HG03558 (cell line): ENCODE measurements at regions not wholly inside any gene's neighbourhood (a gene's known extent, or its start where the extent isn't known, plus 50 kb on each side); places are given as distances from the start of the nearest gene placed in this dataset.
"Not testable (repeated sequence)": the region's sequence is repeated elsewhere in the genome, so short reads cannot be mapped to it uniquely, and the experiment has no call there.

Experiments
- ATAC-seq: cut with Tn5 transposase; IDR thresholded peaks from one replicate; pipeline ENCODE4 v1.9.1; 2021; ENCODE audit warnings: moderate number of reproducible peaks; ENCODE audit not compliant: unreplicated experiment; ENCODE audit errors: extremely low read depth

DNA sequence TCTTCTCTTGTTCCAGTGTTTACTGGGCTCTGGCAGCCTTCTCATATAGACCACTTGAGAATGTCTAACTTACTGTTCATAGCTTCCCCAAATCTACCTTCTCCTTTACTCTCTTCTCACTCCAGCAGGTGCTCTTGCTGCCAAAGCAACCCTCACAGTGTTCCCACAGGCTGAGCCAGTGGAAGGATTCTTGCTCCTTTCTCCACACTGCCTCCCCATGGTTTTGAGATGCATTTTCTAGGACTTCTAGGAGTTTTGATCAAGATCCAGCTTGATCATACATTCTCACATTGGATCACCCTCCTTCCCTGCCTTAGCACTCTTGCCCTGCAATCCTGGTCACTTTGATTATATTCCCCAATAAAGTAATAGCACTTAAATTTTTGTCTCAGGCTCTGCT, 230.8 kb downstream of the TMEM47 start:
- no peak for ATAC-seq

- ATAC-seq = no peak
Measured at GRCh38 chrX:34406580-34406979, 250.5 kb downstream of the TMEM47 start.

- no peak for ATAC-seq
Measured at GRCh38 chrX:34404386-34405070, 252.6 kb downstream of the TMEM47 start.

DNA sequence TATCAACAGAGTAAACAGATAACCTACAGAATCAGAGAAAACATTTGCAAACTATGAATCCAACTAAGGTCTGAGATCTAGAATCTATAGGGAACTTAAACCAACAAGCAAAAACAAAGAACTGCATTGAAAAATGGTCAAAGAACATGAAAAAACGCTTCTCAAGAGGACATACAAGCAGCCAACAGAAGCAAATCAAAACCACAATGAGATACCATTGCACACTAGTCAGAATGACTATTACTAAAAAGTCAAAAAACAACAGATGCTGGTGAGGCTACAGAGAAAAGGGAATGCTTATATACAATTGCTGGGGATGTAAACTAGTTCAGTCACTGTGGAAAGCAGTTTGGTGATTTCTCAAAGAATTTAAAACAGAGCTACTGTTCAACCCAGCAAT, 255.7 kb downstream of the TMEM47 start:
- no peak for ATAC-seq

GRCh38 chrX:34382416-34382815, 250.3 kb upstream of the FAM47A start:
- no peak for ATAC-seq

GRCh38 chrX:34381241-34381640, 249.1 kb upstream of the FAM47A start:
- no peak for ATAC-seq

DNA sequence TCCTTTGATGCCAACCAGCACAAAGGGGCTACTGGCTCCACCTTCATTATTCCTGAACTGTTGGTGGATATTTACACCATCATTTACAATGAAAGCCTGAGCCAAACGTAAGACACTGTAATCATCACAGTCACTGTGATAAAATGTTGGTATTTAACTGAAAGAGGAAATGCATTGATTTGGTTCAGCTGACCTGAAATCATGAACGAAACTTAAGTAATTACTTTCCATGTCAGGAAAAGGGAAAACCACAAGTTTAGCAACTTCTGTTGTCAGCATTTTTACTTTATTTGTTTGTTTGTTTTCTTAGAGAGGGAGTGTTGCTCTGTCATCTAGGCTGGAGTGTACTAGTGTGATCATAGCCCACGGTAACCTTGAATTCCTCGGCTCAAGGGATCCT, 247.8 kb upstream of the FAM47A start:
- ATAC-seq = no peak

DNA sequence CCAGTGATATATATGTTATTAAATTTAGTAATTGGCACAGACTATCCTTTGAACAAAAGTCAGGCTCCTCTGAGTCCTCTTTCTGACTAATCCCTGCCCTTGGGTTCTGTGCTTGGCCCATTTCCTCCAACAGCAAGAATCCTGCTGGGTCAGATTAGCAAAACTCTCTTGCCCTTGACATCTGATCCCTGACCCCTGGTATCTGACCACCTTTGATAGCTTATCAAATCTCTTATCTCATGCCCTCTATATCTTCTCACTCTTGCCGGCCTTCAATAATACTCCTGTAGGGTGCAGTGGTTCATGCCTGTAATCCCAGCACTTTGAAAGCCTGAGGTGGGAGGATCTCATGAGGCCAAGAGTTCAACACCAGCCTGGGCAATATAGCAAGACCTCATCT, 245.5 kb upstream of the FAM47A start:
- no peak for ATAC-seq

DNA sequence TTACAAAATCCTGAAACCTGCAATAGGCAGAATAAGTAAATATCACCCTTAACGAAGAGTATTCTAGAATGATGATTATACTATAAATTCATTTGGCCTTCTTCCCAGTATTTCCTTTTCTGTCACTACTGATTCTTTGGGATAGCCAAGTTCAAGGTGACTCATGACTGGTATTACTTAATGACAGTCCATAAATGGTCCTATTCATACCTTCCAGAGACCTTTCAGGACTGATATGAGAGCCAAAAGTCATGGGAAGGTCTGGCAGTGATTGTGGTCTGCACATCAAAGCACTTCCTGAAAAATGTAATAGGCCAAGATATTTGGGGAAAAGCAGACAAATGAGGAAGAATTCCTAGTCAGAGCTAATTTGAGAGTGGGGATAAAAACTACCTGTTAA, 239.6 kb upstream of the FAM47A start:
- ATAC-seq = no peak

DNA sequence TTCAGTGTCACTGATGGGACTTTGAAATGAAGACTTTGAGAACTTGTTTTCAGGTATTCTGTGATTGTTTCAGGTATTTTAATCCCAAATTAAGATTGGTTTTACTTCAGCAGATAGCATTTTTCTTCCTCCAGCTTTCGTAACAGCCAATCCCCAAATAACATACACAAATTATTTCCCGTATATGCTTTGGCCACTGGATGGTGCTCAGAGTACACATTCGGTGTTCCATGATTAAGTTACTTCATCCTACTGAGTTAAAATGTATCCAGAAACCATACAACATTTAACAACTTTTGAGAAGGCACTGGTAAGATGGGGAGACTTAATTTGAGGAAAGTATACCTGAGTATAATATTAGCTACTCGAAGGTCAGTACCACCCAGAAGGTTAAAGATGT, 233.4 kb upstream of the FAM47A start:
- no peak for ATAC-seq

DNA sequence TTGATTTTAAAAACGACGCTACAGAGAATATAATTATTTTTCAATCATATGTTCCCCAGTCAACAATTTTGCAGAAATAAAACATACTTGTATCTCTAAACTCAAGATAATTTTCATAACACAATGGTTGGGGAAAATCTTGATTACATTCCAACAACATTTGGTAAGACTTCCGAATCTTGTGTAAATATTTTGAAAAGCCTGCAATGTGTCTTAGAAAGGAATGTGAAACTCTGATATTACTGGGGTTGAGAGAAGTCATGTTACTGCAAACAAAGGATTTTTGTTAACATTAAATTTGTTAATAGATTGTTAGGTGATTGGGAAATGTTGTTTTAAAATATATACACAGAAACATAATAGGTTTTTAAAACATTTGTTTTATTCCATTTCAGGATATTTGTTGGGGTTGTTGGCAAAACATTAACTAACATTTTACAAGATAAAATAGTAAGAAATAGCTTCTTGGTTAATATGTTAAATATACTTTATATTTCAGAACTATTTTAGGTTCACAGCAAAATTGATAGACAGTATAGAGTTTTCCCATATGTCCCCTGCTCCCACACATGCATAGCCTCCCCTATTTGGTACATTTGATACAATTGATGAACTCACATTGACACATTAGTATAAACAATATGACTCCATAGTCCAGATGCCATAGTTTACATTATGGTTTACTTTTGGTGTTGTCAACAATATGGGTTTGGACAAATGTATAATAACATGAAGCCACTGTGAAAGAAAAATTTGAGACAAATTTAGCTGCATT, 218.6 kb upstream of the FAM47A start:
- ATAC-seq = no peak

DNA sequence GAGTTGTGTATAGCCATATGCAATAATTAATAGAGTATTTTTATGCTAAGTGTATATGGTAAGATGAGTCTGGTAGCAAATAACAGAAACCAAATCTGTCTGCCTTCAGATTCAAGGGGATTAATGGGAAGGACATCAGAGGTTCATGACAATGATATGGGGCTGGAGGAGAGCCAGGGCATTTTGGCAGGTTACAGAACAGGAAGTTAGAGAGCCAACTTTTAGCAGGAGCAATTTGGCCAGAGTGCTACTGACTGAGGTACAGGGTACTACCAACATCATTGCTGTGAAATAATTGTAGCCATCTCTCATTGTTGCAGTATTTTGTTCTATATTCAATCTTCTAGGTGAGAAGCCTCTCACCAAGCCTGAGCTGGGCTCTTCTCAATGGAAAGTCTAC, 210.9 kb upstream of the FAM47A start:
- ATAC-seq = no peak

DNA sequence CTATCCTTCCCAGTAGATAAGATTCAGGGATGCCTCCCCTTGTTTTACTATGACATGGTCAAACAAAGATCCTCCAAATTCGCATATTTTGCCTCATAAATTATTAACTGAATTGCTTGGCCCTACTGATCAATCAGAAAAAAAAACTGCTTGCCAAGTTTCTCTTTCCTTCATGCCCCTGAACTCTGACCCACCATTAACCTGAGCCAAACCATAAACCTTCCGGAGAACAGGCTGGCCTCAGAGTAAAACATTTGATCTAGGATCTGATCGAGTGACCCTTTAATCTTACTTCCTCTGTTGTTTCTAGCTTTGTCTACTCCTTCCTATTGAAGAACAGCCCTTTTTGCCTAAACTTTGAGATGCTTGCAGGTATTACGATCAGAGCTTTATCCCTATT, 209.7 kb upstream of the FAM47A start:
- no peak for ATAC-seq

DNA sequence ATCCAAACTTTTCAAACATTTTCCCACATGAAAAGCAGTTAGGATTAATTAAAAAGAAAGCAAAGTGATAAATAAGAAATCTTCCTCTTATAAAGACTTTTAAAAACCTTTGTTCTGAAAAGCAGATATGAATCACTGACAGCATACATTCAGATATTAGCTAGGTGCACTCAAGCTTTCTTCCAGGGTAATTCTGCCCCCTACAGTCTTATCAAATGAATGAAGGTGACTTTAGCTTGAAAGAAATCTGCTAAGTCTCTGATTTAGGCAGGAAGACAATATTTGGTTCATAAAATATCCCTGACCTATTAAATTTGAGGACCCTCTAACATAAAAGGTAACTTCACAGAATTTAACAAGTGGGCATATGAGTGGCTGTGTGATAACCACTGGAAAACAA, 209.1 kb upstream of the FAM47A start:
- no peak for ATAC-seq

GRCh38 chrX:34338046-34338445, 205.9 kb upstream of the FAM47A start:
- no peak for ATAC-seq

DNA sequence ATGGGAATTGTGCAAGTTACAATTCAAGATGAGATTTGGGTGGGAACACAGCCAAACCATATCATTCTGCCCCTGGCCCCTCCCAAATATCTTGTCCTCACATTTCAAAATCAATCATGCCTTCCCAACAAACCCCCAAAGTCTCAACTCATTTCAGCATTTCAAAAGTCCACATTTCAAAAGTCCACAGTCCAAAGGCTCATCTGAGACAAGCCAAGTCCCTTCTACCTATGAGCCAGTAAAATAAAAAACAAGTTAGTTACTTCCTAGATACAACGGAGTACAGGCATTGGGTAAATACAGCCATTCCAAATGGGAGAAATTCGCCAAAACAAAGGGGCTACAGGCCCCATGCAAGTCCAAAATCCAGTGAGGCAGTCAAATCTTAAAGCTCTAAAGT, 203.3 kb upstream of the FAM47A start:
- ATAC-seq = not testable (repeated sequence)

GRCh38 chrX:34332334-34332733, 200.2 kb upstream of the FAM47A start:
- no peak for ATAC-seq

GRCh38 chrX:34325460-34325859, 193.3 kb upstream of the FAM47A start:
- no peak for ATAC-seq

- ATAC-seq = not testable (repeated sequence)
Measured at GRCh38 chrX:34320424-34320823, 188.3 kb upstream of the FAM47A start.

- peak; percentile 70 for ATAC-seq
Measured at GRCh38 chrX:34300871-34301270, 168.8 kb upstream of the FAM47A start.

- no peak for ATAC-seq
Measured at GRCh38 chrX:34299451-34299967, 167.4 kb upstream of the FAM47A start.

DNA sequence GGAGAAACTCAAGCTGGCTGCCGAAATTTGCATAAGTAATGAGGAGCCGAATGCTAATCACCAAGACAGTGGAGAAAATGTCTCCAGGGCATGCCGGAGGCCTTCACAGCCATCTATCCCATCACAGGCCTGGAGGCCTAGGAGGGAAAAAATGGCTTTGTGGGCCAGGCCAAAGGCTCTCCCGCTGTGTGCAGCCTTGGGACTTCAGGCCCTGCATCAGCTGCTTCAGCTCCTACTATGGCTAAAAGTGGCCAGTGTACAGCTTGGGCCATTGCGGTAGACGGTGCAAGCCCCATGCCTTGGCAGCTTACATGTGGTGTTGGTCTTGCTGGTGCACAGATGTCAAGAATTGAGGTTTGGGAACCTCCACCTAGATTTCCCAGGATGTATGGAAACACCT, 162.6 kb upstream of the FAM47A start:
- no peak for ATAC-seq
